K562 (cell line): ENCODE measurements at regions not wholly inside any gene's neighbourhood (a gene's known extent, or its start where the extent isn't known, plus 50 kb on each side); places are given as distances from the start of the nearest gene placed in this dataset.

Source experiments
- BDP1 ChIP-seq: IDR thresholded peaks from 3 replicates; pipeline ENCODE4 v1.6.1; 2011; ENCODE audit not compliant: insufficient read length, insufficient read depth
- CBFB ChIP-seq: sonication (generic); formaldehyde crosslinking; IDR thresholded peaks from 2 replicates; pipeline ENCODE4 v1.4.0; 2020; ENCODE audit warnings: mild to moderate bottlenecking, missing genetic modification reagents
- FIP1L1 ChIP-seq: fragments of 200-400 bp; formaldehyde crosslinking; IDR thresholded peaks from 2 replicates; pipeline ENCODE4 v1.6.1; 2018; ENCODE audit warnings: mild to moderate bottlenecking, low read depth, low read length; ENCODE audit not compliant: poor library complexity, severe bottlenecking
- FOS ChIP-seq: IDR thresholded peaks from 3 replicates; pipeline ENCODE4 v1.6.1; 2011; ENCODE audit not compliant: insufficient read length; ENCODE audit errors: extremely low read depth
- FUS ChIP-seq: fragments of 200-400 bp; formaldehyde crosslinking; optimal IDR thresholded peaks from 2 replicates; pipeline ENCODE3; 2017; ENCODE audit warnings: low read depth, low read length
- HCFC1 ChIP-seq: IDR thresholded peaks from 2 replicates; pipeline ENCODE4 v1.6.1; 2012; ENCODE audit warnings: low read depth, low read length, improper control_type of control experiment
- KAT2B ChIP-seq: IDR thresholded peaks from one replicate; pipeline ENCODE4 v1.6.1; 2012; ENCODE audit warnings: low read depth, mild to moderate bottlenecking, control low read depth, inconsistent platforms, low read length, moderate library complexity
- ZNF766 ChIP-seq: fragments of 200-800 bp; sonication (Bioruptor generic); conservative IDR thresholded peaks from 2 replicates; pipeline ENCODE4 v1.6.1; 2016; ENCODE audit warnings: missing genetic modification characterization, missing compliant biosample characterization
- TF ChIP-seq, protein P1 (sequence below), 3 experiments: IDR thresholded peaks in 2 of 3; conservative IDR thresholded peaks in 1 of 3; 2 replicates each; pipeline ENCODE4 v1.5.1; 2011 to 2012; ENCODE audit warnings: low read length in 3 of 3, mild to moderate bottlenecking in 3 of 3, control low read depth in 2 of 3, improper control_type of control experiment in 1 of 3, inconsistent platforms in 1 of 3, low read depth in 1 of 3, mixed read lengths in 1 of 3, moderate library complexity in 1 of 3; ENCODE audit not compliant: insufficient read depth in 2 of 3

- TF ChIP-seq, protein P1, sequence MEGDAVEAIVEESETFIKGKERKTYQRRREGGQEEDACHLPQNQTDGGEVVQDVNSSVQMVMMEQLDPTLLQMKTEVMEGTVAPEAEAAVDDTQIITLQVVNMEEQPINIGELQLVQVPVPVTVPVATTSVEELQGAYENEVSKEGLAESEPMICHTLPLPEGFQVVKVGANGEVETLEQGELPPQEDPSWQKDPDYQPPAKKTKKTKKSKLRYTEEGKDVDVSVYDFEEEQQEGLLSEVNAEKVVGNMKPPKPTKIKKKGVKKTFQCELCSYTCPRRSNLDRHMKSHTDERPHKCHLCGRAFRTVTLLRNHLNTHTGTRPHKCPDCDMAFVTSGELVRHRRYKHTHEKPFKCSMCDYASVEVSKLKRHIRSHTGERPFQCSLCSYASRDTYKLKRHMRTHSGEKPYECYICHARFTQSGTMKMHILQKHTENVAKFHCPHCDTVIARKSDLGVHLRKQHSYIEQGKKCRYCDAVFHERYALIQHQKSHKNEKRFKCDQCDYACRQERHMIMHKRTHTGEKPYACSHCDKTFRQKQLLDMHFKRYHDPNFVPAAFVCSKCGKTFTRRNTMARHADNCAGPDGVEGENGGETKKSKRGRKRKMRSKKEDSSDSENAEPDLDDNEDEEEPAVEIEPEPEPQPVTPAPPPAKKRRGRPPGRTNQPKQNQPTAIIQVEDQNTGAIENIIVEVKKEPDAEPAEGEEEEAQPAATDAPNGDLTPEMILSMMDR (IDR thresholded peaks at IDR 0.05 in 2 of 3, conservative IDR thresholded peaks at IDR 0.05 in 1 of 3; ENCODE audit: insufficient read depth in 2 of 3, low read depth in 1 of 3, low read length in 3 of 3) = no peak
- TF ChIP-seq FOS (no peak), KAT2B (no peak), FIP1L1 (no peak), BDP1 (no peak), FUS (no peak), CBFB (CRISPR knock-in tag) (no peak), ZNF766 (CRISPR knock-in tag) (no peak), HCFC1 (no peak)
These were observed 649.2 kb downstream of the METTL4 start for GRCh38 chr18:1922066-1922465.
